ENCODE measurements at regions not wholly inside any gene's neighbourhood (a gene's known extent, or its start where the extent isn't known, plus 50 kb on each side); places are given as distances from the start of the nearest gene placed in this dataset.

- no peak for ATAC-seq (ENCODE audit: low read depth)
- H3K27ac Mint-ChIP-seq: no peak overlapping the region
- POLR2A ChIA-PET: no interaction called here
Measured at GRCh38 chr14:51515611-51516010, 136.1 kb upstream of the FRMD6 start.

GRCh38 chr14:51516706-51517395, 134.9 kb upstream of the FRMD6 start:
- Mint-ChIP-seq H3K27ac (no peak overlapping the region), H3K9me3 (no peaks in the 10 kb centered on the region), H3K4me3 (no peak overlapping the region), H3K36me3 (no peaks in the 10 kb centered on the region), H3K27me3 (peaks cover 9% of the 10 kb centered on the region), H3K4me1 (no peaks in the 10 kb centered on the region)
- DNase-seq (no peak), ATAC-seq (ENCODE audit: low read depth) (no peak)
- POLR2A ChIA-PET: no interaction called here

More at GRCh38 chr14:51515611-51516010, 136.1 kb upstream of the FRMD6 start:
- Mint-ChIP-seq H3K4me1 (no peaks in the 10 kb centered on the region), H3K9me3 (no peaks in the 10 kb centered on the region), H3K36me3 (no peaks in the 10 kb centered on the region), H3K27me3 (peaks cover 6% of the 10 kb centered on the region), H3K4me3 (no peak overlapping the region)
- DNase-seq: no peak

GRCh38 chr14:51518280-51518679, 133.4 kb upstream of the FRMD6 start:
- POLR2A ChIA-PET: no interaction called here
- Mint-ChIP-seq H3K9me3 (no peaks in the 10 kb centered on the region), H3K4me1 (no peaks in the 10 kb centered on the region), H3K27me3 (peaks cover 12% of the 10 kb centered on the region), H3K27ac (no peak overlapping the region), H3K36me3 (no peaks in the 10 kb centered on the region), H3K4me3 (no peak overlapping the region)
- ATAC-seq (ENCODE audit: low read depth) (no peak), DNase-seq (no peak)

GRCh38 chr14:51518711-51519110, 133.0 kb upstream of the FRMD6 start:
- no peaks in the 10 kb centered on the region for H3K36me3 Mint-ChIP-seq
- DNase-seq: no peak
- no peaks in the 10 kb centered on the region for H3K4me1 Mint-ChIP-seq
- H3K27me3 Mint-ChIP-seq: peaks cover 12% of the 10 kb centered on the region
- no peak overlapping the region for H3K27ac Mint-ChIP-seq
- no peaks in the 10 kb centered on the region for H3K9me3 Mint-ChIP-seq
- POLR2A ChIA-PET: no interaction called here
- no peak for ATAC-seq (ENCODE audit: low read depth)
- H3K4me3 Mint-ChIP-seq: no peak overlapping the region

GRCh38 chr14:51520087-51520486, 131.6 kb upstream of the FRMD6 start:
- DNase-seq (no peak), ATAC-seq (ENCODE audit: low read depth) (no peak)
- H3K4me1 Mint-ChIP-seq: no peaks in the 10 kb centered on the region
- no peaks in the 10 kb centered on the region for H3K36me3 Mint-ChIP-seq
- no peak overlapping the region for H3K4me3 Mint-ChIP-seq
- POLR2A ChIA-PET: no interaction called here
- H3K9me3 Mint-ChIP-seq: no peaks in the 10 kb centered on the region
- no peak overlapping the region for H3K27ac Mint-ChIP-seq
- peaks cover 12% of the 10 kb centered on the region for H3K27me3 Mint-ChIP-seq

- DNase-seq (no peak), ATAC-seq (ENCODE audit: low read depth) (no peak)
- peaks cover 2% of the 10 kb centered on the region for H3K4me1 Mint-ChIP-seq
- peaks cover 2% of the 10 kb centered on the region for H3K9me3 Mint-ChIP-seq
- no peaks in the 10 kb centered on the region for H3K36me3 Mint-ChIP-seq
- no peak overlapping the region for H3K27ac Mint-ChIP-seq
- no peak overlapping the region for H3K4me3 Mint-ChIP-seq
- POLR2A ChIA-PET: no interaction called here
- H3K27me3 Mint-ChIP-seq: peaks cover 12% of the 10 kb centered on the region
Measured at GRCh38 chr14:51521764-51522163, 129.9 kb upstream of the FRMD6 start.

- no peak for DNase-seq
- Mint-ChIP-seq H3K4me1 (peaks cover 2% of the 10 kb centered on the region), H3K4me3 (no peak overlapping the region), H3K9me3 (peaks cover 2% of the 10 kb centered on the region), H3K36me3 (no peaks in the 10 kb centered on the region), H3K27ac (no peak overlapping the region), H3K27me3 (peaks cover 8% of the 10 kb centered on the region)
- POLR2A ChIA-PET: no interaction called here
- no peak for ATAC-seq (ENCODE audit: low read depth)
Measured at GRCh38 chr14:51523243-51523642, 128.5 kb upstream of the FRMD6 start.

- POLR2A ChIA-PET: no interaction called here
- Mint-ChIP-seq H3K27me3 (peaks cover 14% of the 10 kb centered on the region), H3K4me1 (peaks cover 2% of the 10 kb centered on the region), H3K9me3 (peaks cover 2% of the 10 kb centered on the region), H3K27ac (no peak overlapping the region), H3K4me3 (no peak overlapping the region), H3K36me3 (no peaks in the 10 kb centered on the region)
- ATAC-seq (ENCODE audit: low read depth) (no peak), DNase-seq (no peak)
Measured at GRCh38 chr14:51525739-51526138, 126.0 kb upstream of the FRMD6 start.

GRCh38 chr14:51527073-51527472, 124.6 kb upstream of the FRMD6 start:
- POLR2A ChIA-PET: no interaction called here
- Mint-ChIP-seq H3K36me3 (no peaks in the 10 kb centered on the region), H3K27ac (no peak overlapping the region), H3K4me3 (no peak overlapping the region), H3K27me3 (peaks cover 11% of the 10 kb centered on the region), H3K9me3 (peaks cover 2% of the 10 kb centered on the region), H3K4me1 (peaks cover 2% of the 10 kb centered on the region)
- DNase-seq (no peak), ATAC-seq (ENCODE audit: low read depth) (no peak)

GRCh38 chr14:51529736-51530135, 122.0 kb upstream of the FRMD6 start:
- Mint-ChIP-seq H3K4me1 (peaks cover 3% of the 10 kb centered on the region), H3K4me3 (no peak overlapping the region), H3K27ac (no peak overlapping the region), H3K9me3 (peaks cover 2% of the 10 kb centered on the region), H3K36me3 (no peaks in the 10 kb centered on the region), H3K27me3 (peaks cover 8% of the 10 kb centered on the region)
- POLR2A ChIA-PET: no interaction called here
- DNase-seq (no peak), ATAC-seq (ENCODE audit: low read depth) (no peak)

- POLR2A ChIA-PET: no interaction called here
- ATAC-seq (ENCODE audit: low read depth) (no peak), DNase-seq (no peak)
- Mint-ChIP-seq H3K36me3 (no peaks in the 10 kb centered on the region), H3K9me3 (no peaks in the 10 kb centered on the region), H3K27me3 (peaks cover 8% of the 10 kb centered on the region), H3K27ac (no peak overlapping the region), H3K4me1 (peaks cover 2% of the 10 kb centered on the region), H3K4me3 (no peak overlapping the region)
Measured at GRCh38 chr14:51533160-51533559, 118.5 kb upstream of the FRMD6 start.

GRCh38 chr14:51533872-51534553, 117.7 kb upstream of the FRMD6 start:
- ATAC-seq (ENCODE audit: low read depth): no peak

GRCh38 chr14:51534610-51535011, 117.1 kb upstream of the FRMD6 start:
- H3K27ac Mint-ChIP-seq: no peak overlapping the region
- H3K4me1 Mint-ChIP-seq: peaks cover 2% of the 10 kb centered on the region
- POLR2A ChIA-PET: no interaction called here
- no peak overlapping the region for H3K4me3 Mint-ChIP-seq
- no peak for DNase-seq
- H3K9me3 Mint-ChIP-seq: peaks cover 2% of the 10 kb centered on the region
- H3K36me3 Mint-ChIP-seq: no peaks in the 10 kb centered on the region
- no peak for ATAC-seq (ENCODE audit: low read depth)
- H3K27me3 Mint-ChIP-seq: no peaks in the 10 kb centered on the region

More at GRCh38 chr14:51533872-51534553, 117.7 kb upstream of the FRMD6 start:
- no peak for DNase-seq
- POLR2A ChIA-PET: no interaction called here
- Mint-ChIP-seq H3K4me3 (no peak overlapping the region), H3K4me1 (peaks cover 2% of the 10 kb centered on the region), H3K9me3 (peaks cover under 1% of the 10 kb centered on the region), H3K27ac (no peak overlapping the region), H3K27me3 (peaks cover 2% of the 10 kb centered on the region), H3K36me3 (no peaks in the 10 kb centered on the region)

GRCh38 chr14:51535443-51536044, 116.2 kb upstream of the FRMD6 start:
- Mint-ChIP-seq H3K9me3 (peaks cover 2% of the 10 kb centered on the region), H3K27me3 (no peaks in the 10 kb centered on the region), H3K36me3 (no peaks in the 10 kb centered on the region), H3K27ac (no peak overlapping the region), H3K4me1 (peaks cover 2% of the 10 kb centered on the region), H3K4me3 (no peak overlapping the region)
- DNase-seq: no peak
- no peak for ATAC-seq (ENCODE audit: low read depth)
- POLR2A ChIA-PET: no interaction called here

Measured in activated naive CD8-positive, alpha-beta T cell treated with anti-CD3 and anti-CD28 coated beads, Interleukin-2, amount 10 ng/mL, durations not matched to agents 7 days and 5 days (primary cell).